GM18498 (cell line): ENCODE measurements at regions not wholly inside any gene's neighbourhood (a gene's known extent, or its start where the extent isn't known, plus 50 kb on each side); places are given as distances from the start of the nearest gene placed in this dataset.
A peak's percentile ranks its signal among the peaks of the same experiment; 100 is the strongest.
"Not testable (repeated sequence)": the region's sequence is repeated elsewhere in the genome, so short reads cannot be mapped to it uniquely, and the experiment has no call there.

ENCODE experiments used
- ATAC-seq: cut with Tn5 transposase; IDR thresholded peaks from one replicate; pipeline ENCODE4 v1.9.1; 2021; ENCODE audit warnings: mild to moderate bottlenecking, moderate library complexity; ENCODE audit not compliant: unreplicated experiment

DNA sequence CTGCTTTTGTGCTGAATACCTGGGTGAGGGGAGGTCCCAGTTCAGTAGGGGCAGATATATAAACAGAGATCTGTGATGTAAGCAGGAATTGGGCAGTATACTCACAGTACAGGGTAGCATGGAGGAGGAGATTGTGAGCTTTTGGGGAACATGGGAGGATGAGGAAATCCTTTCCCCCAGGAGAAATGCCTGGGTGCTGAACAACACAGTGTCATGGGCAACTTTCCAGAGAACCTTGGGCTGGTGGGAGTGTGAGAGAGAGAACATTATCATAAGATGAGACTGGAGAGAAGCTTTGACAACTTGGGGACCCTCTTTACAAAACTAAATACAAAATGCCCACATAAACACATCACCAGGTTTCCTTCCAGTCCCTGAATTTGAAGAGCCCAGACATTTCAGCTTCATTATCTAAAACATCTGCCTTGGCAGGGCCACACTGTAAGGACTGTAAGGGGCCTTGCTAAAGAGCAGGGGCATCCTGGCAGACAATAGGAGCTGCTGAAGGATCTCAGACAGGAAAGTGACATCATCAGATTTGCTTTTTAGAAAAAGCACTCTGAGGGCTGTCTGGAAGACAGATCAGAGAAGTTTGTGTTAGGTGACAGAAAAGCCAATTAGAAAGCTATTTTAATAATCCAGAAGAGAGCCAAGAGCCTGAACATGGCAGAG is 105.1 kb upstream of the FOXN2 start:
- ATAC-seq = no peak

DNA sequence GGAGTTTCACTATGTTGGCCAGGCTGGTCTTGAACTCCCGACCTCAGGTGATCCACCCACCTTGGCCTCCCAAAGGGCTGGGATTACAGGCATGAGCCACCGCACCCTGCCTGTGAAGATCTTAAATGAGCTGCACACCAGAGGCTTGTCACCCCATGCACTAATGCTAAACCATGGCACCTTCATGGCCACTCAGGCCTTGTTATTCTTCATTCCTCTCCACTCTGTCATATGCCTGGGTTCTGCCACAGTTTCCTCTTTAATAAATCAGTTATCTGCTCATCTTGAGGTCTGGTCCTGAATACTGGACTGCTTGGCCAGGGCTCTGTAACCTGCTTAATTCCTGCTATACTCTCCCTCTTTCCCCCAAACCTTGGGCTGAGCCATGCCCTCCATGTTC is 104.3 kb upstream of the FOXN2 start:
- ATAC-seq = no peak

DNA sequence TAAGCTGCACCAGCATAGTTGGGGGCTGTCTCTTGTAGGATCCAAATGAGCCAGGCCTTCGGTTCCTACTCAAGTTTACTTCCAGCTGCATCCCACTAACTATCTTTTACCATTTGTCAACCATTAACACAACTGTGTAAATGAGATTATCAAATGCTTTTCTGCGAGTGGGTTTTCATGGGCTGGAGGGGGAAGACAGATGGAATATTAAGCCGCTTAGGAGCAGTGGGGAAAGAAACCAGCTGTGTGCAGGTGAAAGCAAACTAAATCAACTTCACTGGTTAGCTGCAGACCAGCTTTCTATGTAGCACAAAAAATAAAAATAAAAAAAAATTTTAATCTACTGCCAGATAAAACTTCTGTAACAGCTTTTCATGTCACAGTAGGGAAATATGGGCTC is 100.8 kb upstream of the FOXN2 start:
- ATAC-seq = no peak

DNA sequence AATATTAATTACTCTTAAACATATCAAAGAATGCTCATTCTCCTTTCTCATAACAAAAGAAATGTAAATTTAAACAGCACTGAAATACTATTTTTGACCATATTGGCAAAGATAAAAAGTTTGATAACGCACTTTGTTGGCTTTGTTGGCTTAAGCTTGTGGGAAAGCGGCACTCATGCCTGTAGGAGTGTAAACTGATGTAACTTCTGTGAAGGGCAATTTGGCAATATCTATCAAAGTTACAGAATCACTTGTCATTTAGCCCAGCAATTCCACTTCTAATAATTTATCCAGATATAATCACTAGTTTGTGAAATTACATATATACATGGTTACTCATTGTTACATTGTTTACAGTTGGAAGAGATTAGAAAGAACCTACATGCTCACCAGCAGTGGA is 96.3 kb upstream of the FOXN2 start:
- no peak for ATAC-seq

DNA sequence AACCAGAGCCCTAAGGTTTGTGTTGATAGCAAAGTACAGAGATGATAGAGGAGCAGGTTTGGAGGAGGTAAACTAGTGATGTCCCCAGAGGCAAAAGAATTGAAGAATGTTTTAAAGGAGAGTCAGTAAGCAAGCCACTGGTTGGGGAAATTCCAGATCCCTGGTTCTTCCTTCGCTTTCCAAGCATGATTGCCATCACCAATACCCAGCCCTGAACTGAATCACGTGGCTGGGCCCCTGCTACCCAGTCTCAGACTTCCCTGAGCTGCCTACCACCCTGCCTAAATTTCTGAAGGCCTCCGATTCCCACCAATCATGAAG is 95.3 kb upstream of the FOXN2 start:
- no peak for ATAC-seq

DNA sequence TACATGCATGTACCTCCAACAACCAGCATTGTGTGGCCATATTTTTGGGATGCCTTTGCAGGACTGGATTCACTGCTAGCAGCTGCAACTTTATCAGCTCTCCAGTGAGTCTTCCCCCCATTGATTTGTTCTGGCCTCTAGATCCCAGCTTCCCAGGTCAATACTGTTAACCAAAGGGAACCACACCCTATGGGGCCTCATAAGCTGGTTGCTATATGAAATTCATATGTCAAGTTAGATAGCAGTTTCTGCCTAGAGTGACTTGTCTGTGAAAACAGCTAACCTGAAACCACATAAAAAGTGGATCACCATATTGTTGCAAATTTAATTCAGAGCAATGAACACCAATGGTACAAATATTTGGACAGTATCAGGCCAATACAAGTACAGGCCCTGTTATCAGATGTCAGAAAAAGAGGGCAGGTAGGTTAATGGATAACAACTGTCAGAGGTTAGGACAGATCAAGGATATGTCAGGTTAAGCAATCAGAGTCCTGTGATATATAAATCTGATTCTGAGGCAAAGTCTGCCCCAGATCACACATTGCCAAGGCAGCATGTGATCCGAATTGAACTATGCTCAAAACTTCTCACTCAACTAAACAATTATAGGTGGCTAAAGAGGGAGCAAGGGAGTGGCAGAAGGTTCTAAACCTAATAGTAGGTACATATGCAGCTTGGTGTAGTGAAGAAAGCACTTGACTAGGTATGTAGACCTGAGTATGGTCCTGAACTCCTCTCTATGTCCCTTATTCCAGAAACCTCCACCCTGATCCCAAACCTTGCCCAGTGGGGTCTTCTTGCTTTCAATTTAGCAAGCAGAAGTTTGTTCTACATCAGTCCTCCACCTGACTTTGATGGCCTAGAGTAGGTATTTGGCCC is 94.7 kb upstream of the FOXN2 start:
- no peak for ATAC-seq

DNA sequence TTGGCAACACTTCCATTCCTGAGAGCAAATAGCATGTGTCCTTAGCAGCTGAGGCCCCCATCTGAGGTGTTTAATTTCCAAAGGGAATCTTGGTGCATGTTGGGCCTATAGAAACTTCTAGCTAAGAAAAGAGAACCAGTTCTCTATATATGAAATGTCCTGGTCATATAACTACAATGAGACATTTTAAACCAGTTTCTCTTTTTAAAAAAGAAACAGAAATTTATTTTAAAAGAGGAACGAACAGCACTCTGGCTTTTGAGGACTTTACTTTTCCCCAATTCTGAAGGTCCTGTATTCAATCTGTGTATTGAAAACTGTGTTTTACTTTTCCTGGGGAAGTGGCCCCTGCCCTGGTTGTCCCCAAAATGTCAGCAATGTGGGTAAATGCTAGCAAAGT is 94.0 kb upstream of the FOXN2 start:
- ATAC-seq = no peak

DNA sequence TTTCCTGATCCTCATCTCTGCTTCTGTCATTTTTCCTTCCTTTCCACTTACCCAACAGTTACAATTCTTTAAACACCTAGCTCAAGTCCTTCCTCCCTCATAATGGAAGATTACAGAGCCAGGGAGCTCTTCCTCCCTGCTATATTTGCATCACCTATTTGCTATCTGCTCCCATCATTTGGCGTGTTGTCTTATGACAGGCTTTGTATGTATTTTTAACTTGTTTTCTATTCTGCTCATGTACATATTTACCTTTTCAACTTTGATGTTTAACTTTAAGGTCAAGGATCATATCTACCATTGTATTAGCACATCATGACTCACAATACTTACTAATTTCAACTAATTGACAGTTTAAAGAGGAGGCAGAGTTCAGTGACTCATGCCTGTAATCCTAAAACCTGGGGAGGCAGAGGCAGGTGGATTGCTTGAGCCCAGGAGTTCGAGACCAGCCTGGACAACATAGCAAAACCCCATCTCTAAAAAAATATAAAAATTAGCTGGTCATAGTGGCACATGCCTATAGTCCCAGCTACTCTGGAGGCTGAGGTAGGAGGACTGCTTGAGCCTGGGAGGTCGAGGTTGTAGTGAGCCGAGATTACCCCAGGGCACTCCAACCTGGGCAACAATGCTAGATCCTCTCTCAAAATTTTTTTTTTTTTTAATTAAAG is 92.5 kb upstream of the FOXN2 start:
- ATAC-seq = no peak

DNA sequence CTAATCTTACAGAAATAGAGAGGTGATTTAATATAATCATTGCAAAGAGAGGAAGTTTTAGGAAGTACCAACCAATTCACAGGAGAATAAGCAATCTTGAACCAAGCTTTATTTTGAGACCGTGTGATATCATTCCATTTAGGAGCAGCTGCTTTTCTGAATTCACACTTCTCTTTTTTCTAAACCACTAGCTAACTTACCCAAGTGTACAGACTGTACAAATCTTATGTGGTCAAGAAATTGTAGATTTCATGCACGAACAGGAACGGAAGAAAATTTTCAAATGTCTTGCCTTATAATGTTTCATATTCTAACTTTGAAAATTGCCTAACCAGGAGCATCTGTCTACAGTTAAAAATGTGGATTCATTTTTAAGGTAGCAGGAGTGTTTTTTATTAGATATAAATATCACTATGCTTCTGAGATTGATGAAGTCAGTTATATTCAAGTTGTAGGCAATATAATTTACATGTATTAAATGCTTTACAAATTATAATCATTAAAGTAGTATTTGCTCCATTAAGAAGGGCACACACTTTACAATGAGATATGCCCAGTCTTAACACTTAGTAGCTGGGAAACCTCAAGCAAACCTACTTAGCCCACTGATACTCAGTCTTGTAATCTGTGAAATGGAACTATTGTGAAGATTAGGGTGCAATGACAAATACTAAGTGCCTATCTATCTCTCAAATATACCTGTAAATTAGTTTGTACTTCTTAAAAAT is 86.7 kb upstream of the FOXN2 start:
- ATAC-seq = peak; percentile 87

DNA sequence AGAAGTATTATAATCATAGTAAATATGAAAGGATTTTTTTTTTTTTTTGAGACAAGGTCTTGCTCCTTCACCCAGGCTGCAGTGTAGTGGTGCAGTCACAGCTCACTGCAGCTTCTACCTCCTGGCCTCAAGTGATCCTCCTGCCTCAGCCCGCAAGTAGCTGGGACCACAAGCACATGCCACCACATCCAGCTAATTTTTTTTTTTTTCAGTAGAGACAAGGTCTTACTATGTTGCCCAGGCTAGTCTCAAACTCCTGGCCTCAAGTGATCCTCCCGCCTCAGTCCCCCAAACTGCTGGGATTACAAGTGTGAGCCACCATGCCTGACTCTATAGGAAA is 86.2 kb upstream of the FOXN2 start:
- peak; percentile 39 for ATAC-seq

DNA sequence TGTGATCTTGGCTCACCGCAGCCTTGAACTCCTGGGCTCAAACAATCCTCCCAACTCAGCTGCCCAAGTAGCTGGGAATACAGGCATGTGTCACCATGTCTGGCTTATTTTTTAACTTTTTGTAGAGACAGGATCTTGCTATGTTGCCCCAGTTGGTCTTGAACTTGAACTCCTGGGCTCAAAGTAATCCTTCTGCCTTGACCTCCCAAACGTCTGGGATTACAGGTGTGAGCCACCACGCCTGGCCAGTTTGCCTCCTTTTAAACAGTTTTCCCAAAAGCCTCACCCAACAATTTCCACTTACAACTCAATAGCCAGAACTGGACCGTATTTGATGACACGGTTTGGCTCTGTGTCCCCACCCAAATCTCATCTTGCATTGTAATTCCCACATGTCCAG is 85.4 kb upstream of the FOXN2 start:
- no peak for ATAC-seq

DNA sequence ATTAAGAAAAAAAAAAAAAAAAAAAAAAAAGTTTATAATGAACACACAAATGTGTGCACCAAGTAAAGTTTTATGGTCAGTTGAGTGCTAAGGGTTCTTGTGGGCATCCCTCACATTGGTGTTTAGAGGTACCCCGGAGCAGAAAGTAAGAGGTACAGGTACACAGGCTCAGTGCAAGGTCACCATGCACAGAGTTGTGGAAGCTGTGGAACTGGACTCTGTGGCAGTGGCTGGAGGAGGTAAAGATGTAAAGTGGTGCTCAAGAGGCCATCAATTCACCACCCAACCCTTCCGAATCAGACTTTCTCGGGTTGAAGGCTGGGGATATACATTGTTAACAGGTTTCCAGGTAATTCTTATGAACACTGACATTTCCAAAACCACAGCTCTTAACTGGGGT is 83.6 kb upstream of the FOXN2 start:
- ATAC-seq = no peak

DNA sequence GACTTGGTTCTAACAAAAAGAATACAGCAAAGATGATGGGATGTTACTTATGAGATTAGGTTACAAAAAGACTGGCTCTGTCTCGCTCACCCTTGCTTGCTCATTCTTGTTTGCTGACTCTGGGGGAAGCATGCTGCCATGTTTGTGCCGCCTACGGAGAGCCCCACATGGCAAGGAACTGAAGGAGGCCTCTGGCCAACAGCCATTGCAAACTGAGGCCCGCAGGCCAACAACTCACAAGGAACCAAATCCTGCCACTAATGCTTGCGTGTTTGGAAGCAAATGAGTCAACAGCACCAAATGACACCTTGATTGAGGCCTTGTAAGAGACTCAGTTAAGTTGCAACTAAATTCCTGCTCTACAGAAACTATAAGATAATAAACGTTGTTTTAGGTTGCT is 82.1 kb upstream of the FOXN2 start:
- no peak for ATAC-seq

DNA sequence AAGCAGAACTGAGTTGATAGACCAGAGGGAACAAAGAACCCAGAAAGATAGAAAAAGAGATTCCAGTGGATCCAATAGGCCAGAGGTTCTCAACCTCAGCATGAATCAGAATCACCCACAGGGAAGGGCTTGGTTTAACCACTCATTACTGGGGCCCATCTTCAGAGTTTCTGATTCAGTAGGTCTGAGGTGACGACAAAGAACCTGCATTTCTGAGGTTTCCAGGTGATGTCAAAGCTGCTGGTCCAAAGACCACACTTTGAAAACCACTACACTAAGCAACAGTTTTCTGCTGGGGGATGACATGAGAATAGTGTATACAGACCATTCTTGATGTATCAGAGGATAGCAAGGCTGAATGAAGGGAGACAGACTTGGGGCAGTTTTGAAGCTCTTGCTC is 81.5 kb upstream of the FOXN2 start:
- ATAC-seq = no peak

DNA sequence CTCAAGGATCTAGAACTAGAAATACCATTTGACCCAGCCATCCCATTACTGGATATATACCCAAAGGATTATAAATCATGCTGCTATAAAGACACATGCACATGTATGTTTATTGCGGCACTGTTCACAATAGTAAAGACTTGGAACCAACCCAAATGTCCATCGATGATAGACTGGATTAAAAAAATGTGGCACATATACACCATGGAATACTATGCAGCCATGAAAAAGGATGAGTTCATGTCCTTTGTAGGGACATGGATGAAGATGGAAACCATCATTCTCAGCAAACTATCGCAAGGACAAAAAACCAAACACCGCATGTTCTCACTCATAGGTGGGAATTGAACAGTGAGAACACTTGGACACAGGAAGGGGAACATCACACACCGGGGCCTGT is 80.7 kb upstream of the FOXN2 start:
- ATAC-seq = not testable (repeated sequence)

DNA sequence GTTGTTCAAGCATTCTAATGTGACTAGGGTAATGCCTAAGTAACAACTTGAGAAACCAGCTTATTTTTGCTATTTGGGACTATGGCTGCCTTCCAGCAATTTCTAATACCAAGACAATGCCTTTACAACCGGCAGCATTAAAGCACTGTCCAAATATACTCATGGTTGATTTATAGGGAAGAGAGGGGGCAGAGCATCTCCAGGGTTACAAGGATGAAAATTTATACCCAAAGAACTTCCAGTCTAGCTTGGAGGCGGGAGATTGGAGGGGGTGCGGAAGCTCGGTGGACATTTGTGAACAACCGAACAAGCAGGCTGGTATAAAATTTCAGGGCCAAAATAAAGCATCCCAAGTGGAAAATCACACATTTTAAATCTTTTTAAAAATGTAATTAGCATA is 79.4 kb upstream of the FOXN2 start:
- no peak for ATAC-seq

DNA sequence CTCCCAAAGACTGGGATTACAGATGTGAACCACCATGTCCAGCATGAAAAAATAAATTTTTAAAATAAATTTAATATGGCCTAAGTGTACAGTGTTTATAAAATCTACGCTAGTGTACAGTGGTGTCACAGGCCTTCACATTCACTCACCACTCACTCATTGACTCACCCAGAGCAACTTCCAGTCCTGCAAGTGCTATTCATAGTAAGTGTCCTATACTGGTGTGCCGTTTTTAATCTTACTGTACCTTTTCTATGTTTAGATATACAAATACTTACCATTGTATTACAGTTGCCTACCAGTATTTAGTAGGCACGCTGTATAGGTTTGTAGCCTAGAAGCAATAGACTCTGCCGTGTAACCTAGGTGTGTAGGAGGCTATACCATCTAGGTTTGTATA is 76.1 kb upstream of the FOXN2 start:
- no peak for ATAC-seq

DNA sequence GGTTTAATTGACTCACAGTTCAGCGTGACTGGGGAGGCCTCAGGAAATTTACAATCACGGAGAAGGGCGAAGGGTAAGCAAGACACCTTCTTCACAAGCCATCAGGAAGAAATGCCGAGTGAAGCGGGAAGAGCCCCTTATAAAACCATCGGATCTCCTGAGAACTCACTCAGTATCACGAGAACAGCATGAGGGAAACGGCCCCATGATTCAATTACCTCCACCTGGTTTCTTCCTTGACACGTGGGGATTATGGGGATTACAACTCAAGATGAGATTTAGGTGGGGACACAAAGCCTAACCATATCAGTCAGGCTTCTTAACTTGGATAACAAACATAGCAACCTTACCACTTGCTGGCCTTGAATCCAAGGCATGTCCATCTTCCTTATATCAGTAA is 73.6 kb upstream of the FOXN2 start:
- no peak for ATAC-seq

DNA sequence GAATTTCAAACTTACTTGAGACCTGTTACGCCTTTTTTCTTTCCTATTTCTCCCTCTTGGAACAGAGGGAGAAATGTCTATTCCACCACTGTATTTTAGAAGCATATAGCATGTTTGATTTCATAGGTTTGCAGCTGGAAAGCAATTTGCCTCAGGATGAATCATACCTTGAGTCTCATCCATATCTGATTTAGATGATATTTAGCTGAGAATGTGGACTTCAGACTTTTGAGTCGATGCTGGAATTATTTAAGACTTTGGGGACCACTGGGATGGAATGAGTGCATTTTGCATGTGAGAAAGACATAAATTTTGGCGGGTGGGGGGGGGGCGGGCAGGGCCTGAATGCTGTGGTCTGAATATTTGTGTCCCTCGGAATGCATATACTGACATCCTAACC is 67.3 kb upstream of the FOXN2 start:
- ATAC-seq = no peak

DNA sequence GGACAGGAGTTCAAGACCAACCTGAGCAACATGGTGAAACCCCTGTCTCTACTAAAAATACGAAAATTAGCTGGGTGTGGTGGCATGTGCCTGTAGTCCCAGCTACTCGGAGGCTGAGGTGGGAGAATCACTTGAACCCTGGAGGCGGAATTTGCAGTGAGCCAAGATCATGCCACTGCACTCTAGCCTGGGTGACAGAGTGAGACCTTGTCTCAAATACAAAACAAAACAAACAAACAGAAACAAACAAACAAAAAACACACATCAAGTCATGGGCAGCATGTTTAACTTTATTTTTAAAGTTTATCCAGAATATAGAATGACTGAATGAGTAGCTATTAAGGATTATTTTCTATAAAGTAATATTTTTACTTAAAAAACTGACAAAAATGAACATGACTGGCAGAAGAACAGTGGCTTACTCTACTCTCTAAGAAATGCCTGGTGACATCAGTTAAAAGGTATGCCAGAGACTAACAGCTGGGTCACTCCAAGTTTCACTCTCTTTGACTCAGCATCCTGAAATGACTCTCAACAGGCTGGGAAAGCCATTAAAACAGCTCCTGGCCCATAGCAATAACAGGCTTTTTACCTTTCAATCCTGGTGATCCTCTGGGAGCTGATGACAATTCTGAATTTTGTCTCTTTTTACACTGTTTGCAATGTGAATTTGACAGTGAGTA is 66.1 kb upstream of the FOXN2 start:
- peak; percentile 83 for ATAC-seq

DNA sequence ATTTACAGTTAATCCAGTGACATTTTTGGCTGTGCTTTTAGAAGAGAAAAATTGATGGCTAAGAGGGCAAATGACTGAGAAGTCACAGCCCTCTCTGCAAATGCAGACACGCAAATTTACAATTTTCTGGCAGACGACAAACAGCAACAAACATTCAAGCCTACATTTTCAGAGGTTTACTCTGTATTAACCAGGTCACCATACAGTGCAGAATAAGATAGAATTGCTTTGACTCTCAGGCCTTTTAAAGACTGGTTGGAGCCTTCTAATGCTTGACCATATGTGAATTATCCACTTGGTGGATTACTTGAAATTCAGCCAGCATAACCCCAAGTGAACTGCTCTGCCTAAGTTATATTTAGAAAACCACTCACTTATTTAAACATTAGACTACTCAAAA is 65.5 kb upstream of the FOXN2 start:
- ATAC-seq = no peak
